IMR-90 (cell line): ENCODE measurements at regions not wholly inside any gene's neighbourhood (a gene's known extent, or its start where the extent isn't known, plus 50 kb on each side); places are given as distances from the start of the nearest gene placed in this dataset.

Experiments
- CEBPB ChIP-seq: IDR thresholded peaks from 2 replicates; pipeline ENCODE4 v1.6.1; 2012; ENCODE audit warnings: low read depth, low read length, improper control_type of control experiment
- CHD1 ChIP-seq: IDR thresholded peaks from 2 replicates; pipeline ENCODE4 v1.6.1; 2012; ENCODE audit warnings: low read depth, low read length, improper control_type of control experiment
- FOS ChIP-seq: fragments of 150-350 bp; IDR thresholded peaks from 2 replicates; pipeline ENCODE4 v1.6.1; 2016; ENCODE audit warnings: low read depth, low read length
- MAFK ChIP-seq: IDR thresholded peaks from 2 replicates; pipeline ENCODE4 v1.6.1; 2012; ENCODE audit warnings: low read depth, low read length, improper control_type of control experiment
- MAZ ChIP-seq: IDR thresholded peaks from 2 replicates; pipeline ENCODE4 v1.6.1; 2012; ENCODE audit warnings: low read depth, mild to moderate bottlenecking, low read length, improper control_type of control experiment, moderate library complexity, borderline replicate concordance
- MXI1 ChIP-seq: IDR thresholded peaks from 2 replicates; pipeline ENCODE4 v1.6.1; 2012; ENCODE audit warnings: low read depth, mild to moderate bottlenecking, low read length, moderate library complexity, borderline replicate concordance
- NFE2L2 ChIP-seq: fragments of 150-350 bp; IDR thresholded peaks from 2 replicates; pipeline ENCODE4 v1.6.1; 2016; ENCODE audit warnings: low read depth, mild to moderate bottlenecking, low read length
- POLR2A ChIP-seq: IDR thresholded peaks from 2 replicates; pipeline ENCODE4 v1.6.1; 2012; ENCODE audit warnings: mild to moderate bottlenecking, low read depth, low read length
- RAD21 ChIP-seq: IDR thresholded peaks from 2 replicates; pipeline ENCODE4 v1.6.1; 2012; ENCODE audit warnings: low read length, improper control_type of control experiment
- RCOR1 ChIP-seq: IDR thresholded peaks from 2 replicates; pipeline ENCODE4 v1.6.1; 2012; ENCODE audit warnings: mild to moderate bottlenecking, low read length, improper control_type of control experiment; ENCODE audit not compliant: insufficient replicate concordance
- RFX5 ChIP-seq: IDR thresholded peaks from 2 replicates; pipeline ENCODE4 v1.8.0; 2012; ENCODE audit warnings: low read depth, mild to moderate bottlenecking, low read length, moderate library complexity
- SMC3 ChIP-seq: fragments of 150-350 bp; IDR thresholded peaks from 2 replicates; pipeline ENCODE4 v1.6.1; 2016; ENCODE audit warnings: low read depth, mild to moderate bottlenecking, antibody characterized with exemption, low read length, moderate library complexity
- USF2 ChIP-seq: fragments of 150-350 bp; IDR thresholded peaks from 2 replicates; pipeline ENCODE4 v1.6.1; 2017; ENCODE audit warnings: mild to moderate bottlenecking, antibody characterized with exemption, low read length, low read depth
- TF ChIP-seq, protein P1 (sequence below): conservative IDR thresholded peaks from 2 replicates; pipeline ENCODE4 v1.5.1; 2012; ENCODE audit warnings: mild to moderate bottlenecking, low read depth, low read length, improper control_type of control experiment

- TF ChIP-seq, protein P1, sequence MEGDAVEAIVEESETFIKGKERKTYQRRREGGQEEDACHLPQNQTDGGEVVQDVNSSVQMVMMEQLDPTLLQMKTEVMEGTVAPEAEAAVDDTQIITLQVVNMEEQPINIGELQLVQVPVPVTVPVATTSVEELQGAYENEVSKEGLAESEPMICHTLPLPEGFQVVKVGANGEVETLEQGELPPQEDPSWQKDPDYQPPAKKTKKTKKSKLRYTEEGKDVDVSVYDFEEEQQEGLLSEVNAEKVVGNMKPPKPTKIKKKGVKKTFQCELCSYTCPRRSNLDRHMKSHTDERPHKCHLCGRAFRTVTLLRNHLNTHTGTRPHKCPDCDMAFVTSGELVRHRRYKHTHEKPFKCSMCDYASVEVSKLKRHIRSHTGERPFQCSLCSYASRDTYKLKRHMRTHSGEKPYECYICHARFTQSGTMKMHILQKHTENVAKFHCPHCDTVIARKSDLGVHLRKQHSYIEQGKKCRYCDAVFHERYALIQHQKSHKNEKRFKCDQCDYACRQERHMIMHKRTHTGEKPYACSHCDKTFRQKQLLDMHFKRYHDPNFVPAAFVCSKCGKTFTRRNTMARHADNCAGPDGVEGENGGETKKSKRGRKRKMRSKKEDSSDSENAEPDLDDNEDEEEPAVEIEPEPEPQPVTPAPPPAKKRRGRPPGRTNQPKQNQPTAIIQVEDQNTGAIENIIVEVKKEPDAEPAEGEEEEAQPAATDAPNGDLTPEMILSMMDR, result no peak
- TF ChIP-seq POLR2A (no peak), CHD1 (no peak), RAD21 (no peak), CEBPB (no peak), MAFK (no peak), MAZ (no peak), SMC3 (no peak), RFX5 (no peak), FOS (no peak), USF2 (no peak), NFE2L2 (no peak), MXI1 (no peak), RCOR1 (no peak)
Measured at GRCh38 chr13:76725211-76725610, 161.0 kb downstream of the KCTD12 start.
